OCI-LY1 (cell line): ENCODE measurements at regions not wholly inside any gene's neighbourhood (a gene's known extent, or its start where the extent isn't known, plus 50 kb on each side); places are given as distances from the start of the nearest gene placed in this dataset.
"Not testable (repeated sequence)": the region's sequence is repeated elsewhere in the genome, so short reads cannot be mapped to it uniquely, and the experiment has no call there.

Experiments used
- H2AFZ ChIP-seq: fragments of 200-600 bp; sonication (generic), shearing (Covaris generic); 2 replicates; pipeline ENCODE4 v1.6.0; 2014; ENCODE audit warnings: antibody characterized with exemption, mild to moderate bottlenecking, low read length
- H3F3A ChIP-seq: fragments of 200-600 bp; sonication (generic), shearing (Covaris generic); 2 replicates; pipeline ENCODE4 v1.6.0; 2014; ENCODE audit warnings: mild to moderate bottlenecking, antibody characterized with exemption, low read length, moderate library complexity; ENCODE audit not compliant: insufficient read depth
- H3K27ac ChIP-seq: fragments of 200-600 bp; sonication (generic); 2 replicates; pipeline ENCODE4 v1.5.1; 2014; ENCODE audit warnings: low read length, mixed run types, mild to moderate bottlenecking, low read depth; ENCODE audit not compliant: poor library complexity, severe bottlenecking
- H3K27me3 ChIP-seq: fragments of 200-600 bp; sonication (generic); 2 replicates; pipeline ENCODE4 v1.6.0; 2014; ENCODE audit warnings: antibody characterized with exemption, mild to moderate bottlenecking, low read length, moderate library complexity; ENCODE audit not compliant: insufficient read depth
- H3K36me3 ChIP-seq: fragments of 200-600 bp; sonication (generic); 2 replicates; pipeline ENCODE4 v1.6.1; 2014; ENCODE audit warnings: mild to moderate bottlenecking, antibody characterized with exemption, low read length, moderate library complexity, mixed read lengths; ENCODE audit not compliant: insufficient read depth
- H3K4me1 ChIP-seq: fragments of 200-600 bp; sonication (generic); 2 replicates; pipeline ENCODE4 v1.5.1; 2014; ENCODE audit warnings: mild to moderate bottlenecking, low read length, moderate library complexity; ENCODE audit not compliant: insufficient read depth, severe bottlenecking
- H3K4me2 ChIP-seq: fragments of 200-600 bp; sonication (generic), shearing (Covaris generic); 2 replicates; pipeline ENCODE4 v1.6.1; 2014; ENCODE audit warnings: low read length
- H3K4me3 ChIP-seq: fragments of 200-600 bp; sonication (generic); 2 replicates; pipeline ENCODE4 v1.5.1; 2014; ENCODE audit warnings: low read length, low read depth, mild to moderate bottlenecking, mixed read lengths; ENCODE audit not compliant: poor library complexity, severe bottlenecking
- H3K79me2 ChIP-seq: fragments of 200-600 bp; shearing (Covaris generic); 2 replicates; pipeline ENCODE4 v1.6.1; 2016; ENCODE audit warnings: mixed run types, low read length, mixed read lengths; ENCODE audit not compliant: insufficient read depth
- H3K9ac ChIP-seq: fragments of 200-600 bp; sonication (generic), shearing (Covaris generic); 2 replicates; pipeline ENCODE4 v1.6.1; 2014; ENCODE audit warnings: mild to moderate bottlenecking, low read length, mixed read lengths
- H3K9me2 ChIP-seq: fragments of 200-600 bp; sonication (generic), shearing (Covaris generic); 2 replicates; pipeline ENCODE4 v1.6.1; 2014; ENCODE audit warnings: low read depth, mild to moderate bottlenecking, low read length, mixed read lengths
- H3K9me3 ChIP-seq: fragments of 200-600 bp; shearing (Covaris generic); 2 replicates; pipeline ENCODE4 v1.6.1; 2014; ENCODE audit warnings: low read length, mixed read lengths
- H4K20me1 ChIP-seq: fragments of 200-600 bp; sonication (generic), shearing (Covaris generic); 2 replicates; pipeline ENCODE4 v1.6.0; 2016; ENCODE audit warnings: mild to moderate bottlenecking, low read length; ENCODE audit not compliant: insufficient read depth
- EZH2 ChIP-seq: fragments of 200-600 bp; sonication (generic), shearing (Covaris generic); IDR thresholded peaks from 2 replicates; pipeline ENCODE4 v1.8.0; 2017; ENCODE audit warnings: borderline replicate concordance, mixed run types, mild to moderate bottlenecking, antibody characterized with exemption, low read length, moderate library complexity, mixed read lengths
- TF ChIP-seq, protein P1 (sequence below): fragments of 200-600 bp; sonication (generic), shearing (Covaris generic); IDR thresholded peaks from 2 replicates; pipeline ENCODE4 v1.5.1; 2017; ENCODE audit warnings: mild to moderate bottlenecking, antibody characterized with exemption, low read length, moderate library complexity, mixed read lengths

GRCh38 chr5:85985167-85985566 lies 632.6 kb upstream of the COX7C start:
- H3K9ac ChIP-seq: no peak overlapping the region
- no peaks in the 10 kb centered on the region for H3K79me2 ChIP-seq
- H3K4me2 ChIP-seq: no peak overlapping the region
- H3K36me3 ChIP-seq: no peaks in the 10 kb centered on the region
- no peaks in the 10 kb centered on the region for H4K20me1 ChIP-seq
- no peaks in the 10 kb centered on the region for H3K9me2 ChIP-seq
- no peaks in the 10 kb centered on the region for H3K9me3 ChIP-seq
- no peaks in the 10 kb centered on the region for H3K27me3 ChIP-seq
- H3K4me3 ChIP-seq: no peak overlapping the region
- TF ChIP-seq EZH2: no peak
- TF ChIP-seq, protein P1, sequence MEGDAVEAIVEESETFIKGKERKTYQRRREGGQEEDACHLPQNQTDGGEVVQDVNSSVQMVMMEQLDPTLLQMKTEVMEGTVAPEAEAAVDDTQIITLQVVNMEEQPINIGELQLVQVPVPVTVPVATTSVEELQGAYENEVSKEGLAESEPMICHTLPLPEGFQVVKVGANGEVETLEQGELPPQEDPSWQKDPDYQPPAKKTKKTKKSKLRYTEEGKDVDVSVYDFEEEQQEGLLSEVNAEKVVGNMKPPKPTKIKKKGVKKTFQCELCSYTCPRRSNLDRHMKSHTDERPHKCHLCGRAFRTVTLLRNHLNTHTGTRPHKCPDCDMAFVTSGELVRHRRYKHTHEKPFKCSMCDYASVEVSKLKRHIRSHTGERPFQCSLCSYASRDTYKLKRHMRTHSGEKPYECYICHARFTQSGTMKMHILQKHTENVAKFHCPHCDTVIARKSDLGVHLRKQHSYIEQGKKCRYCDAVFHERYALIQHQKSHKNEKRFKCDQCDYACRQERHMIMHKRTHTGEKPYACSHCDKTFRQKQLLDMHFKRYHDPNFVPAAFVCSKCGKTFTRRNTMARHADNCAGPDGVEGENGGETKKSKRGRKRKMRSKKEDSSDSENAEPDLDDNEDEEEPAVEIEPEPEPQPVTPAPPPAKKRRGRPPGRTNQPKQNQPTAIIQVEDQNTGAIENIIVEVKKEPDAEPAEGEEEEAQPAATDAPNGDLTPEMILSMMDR: no peak
- no peak overlapping the region for H2AFZ ChIP-seq
- H3K27ac ChIP-seq: no peak overlapping the region
- no peaks in the 10 kb centered on the region for H3K4me1 ChIP-seq
- no peaks in the 10 kb centered on the region for H3F3A ChIP-seq

DNA sequence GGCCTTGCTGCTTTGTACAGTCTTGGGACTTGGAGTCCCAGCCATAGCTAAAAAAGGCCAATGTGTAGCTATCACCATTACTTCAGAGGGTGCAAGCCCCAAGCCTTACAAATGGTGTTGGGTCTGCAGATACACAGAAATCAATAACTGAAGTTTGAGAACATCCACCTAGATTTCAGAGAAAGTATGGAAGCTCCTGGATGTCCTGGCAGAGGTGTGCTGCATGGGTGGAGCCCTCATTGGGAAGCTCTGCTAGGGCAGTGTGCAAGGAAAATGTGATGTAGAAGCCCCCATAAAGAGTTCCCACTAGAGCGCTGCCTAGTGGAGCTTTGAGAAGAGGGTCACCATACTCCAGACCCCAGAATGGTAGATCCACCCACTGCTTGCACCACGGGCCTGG lies 626.7 kb upstream of the COX7C start:
- H3K9me3 ChIP-seq: no peaks in the 10 kb centered on the region
- H4K20me1 ChIP-seq: no peaks in the 10 kb centered on the region
- no peak overlapping the region for H3K27ac ChIP-seq
- H2AFZ ChIP-seq: no peak overlapping the region
- H3K4me3 ChIP-seq: no peak overlapping the region
- H3K79me2 ChIP-seq: no peaks in the 10 kb centered on the region
- H3K27me3 ChIP-seq: no peaks in the 10 kb centered on the region
- no peaks in the 10 kb centered on the region for H3K4me1 ChIP-seq
- H3K36me3 ChIP-seq: no peaks in the 10 kb centered on the region
- no peak overlapping the region for H3K4me2 ChIP-seq
- no peaks in the 10 kb centered on the region for H3K9me2 ChIP-seq
- no peak overlapping the region for H3K9ac ChIP-seq
- H3F3A ChIP-seq: no peaks in the 10 kb centered on the region
- no peak for TF ChIP-seq EZH2
- TF ChIP-seq, protein P1: no peak

DNA sequence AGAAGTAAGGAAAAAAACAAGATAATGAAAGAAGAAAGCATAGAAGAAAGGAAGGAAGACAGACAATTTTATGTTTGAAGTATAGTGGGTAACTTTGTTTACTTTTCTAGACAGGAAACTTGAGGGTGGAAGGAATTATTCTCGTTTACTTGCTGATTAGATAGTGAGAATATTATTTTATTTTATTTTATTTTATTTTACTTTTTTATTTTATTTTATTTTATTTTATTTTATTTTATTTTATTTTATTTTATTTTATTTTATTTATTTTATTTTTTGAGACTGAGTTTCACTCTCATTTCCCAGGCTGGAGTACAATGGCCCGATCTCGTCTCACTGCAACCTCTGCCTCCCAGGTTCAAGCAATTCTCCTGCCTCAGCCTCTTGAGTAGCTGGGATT lies 623.1 kb upstream of the COX7C start:
- H3K9me2 ChIP-seq, H3K27me3 ChIP-seq, H3K4me3 ChIP-seq, H4K20me1 ChIP-seq, H3K36me3 ChIP-seq, H3K27ac ChIP-seq, H3K79me2 ChIP-seq, H3K9me3 ChIP-seq, H3K4me1 ChIP-seq, H3K9ac ChIP-seq, H2AFZ ChIP-seq, H3K4me2 ChIP-seq, H3F3A ChIP-seq: not testable (repeated sequence)

DNA sequence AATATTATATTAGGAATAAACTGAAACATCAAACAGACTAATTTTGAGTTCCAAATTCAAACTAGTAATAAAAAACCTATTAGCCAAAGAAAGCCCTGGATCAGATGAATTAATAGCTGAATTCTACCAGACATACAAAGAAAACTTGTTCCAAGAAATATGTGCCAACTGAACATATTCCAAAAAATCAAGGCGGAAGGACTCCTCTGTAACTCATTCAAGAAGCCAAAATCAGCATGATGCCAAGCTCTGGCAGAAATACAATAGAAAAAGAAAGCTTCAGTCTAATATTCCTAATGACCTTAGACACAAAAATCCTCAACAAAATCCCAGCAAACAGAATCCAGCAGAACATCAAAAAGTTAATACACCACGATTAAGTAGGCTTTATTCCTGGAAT lies 619.1 kb upstream of the COX7C start:
- Histone ChIP-seq H3K9me3 (no peaks in the 10 kb centered on the region), H3K4me2 (no peak overlapping the region), H2AFZ (no peak overlapping the region), H3F3A (no peaks in the 10 kb centered on the region), H3K4me3 (no peak overlapping the region), H3K9ac (no peak overlapping the region), H3K4me1 (no peaks in the 10 kb centered on the region), H3K79me2 (no peaks in the 10 kb centered on the region), H3K9me2 (no peaks in the 10 kb centered on the region), H3K27me3 (no peaks in the 10 kb centered on the region), H4K20me1 (no peaks in the 10 kb centered on the region), H3K36me3 (no peaks in the 10 kb centered on the region), H3K27ac (no peak overlapping the region)
- no peak for TF ChIP-seq EZH2
- TF ChIP-seq, protein P1: no peak
